ENCODE measurements at regions not wholly inside any gene's neighbourhood (a gene's known extent, or its start where the extent isn't known, plus 50 kb on each side); places are given as distances from the start of the nearest gene placed in this dataset.

GRCh38 chr4:145387079-145387478 lies 94.6 kb upstream of the SMAD1 start:
- no peak for DNase-seq
- Histone ChIP-seq H3K27ac (no peak overlapping the region), H3K36me3 (ENCODE audit: low read depth, missing control alignments) (no peaks in the 10 kb centered on the region), H3K27me3 (no peaks in the 10 kb centered on the region), H3K4me1 (no peaks in the 10 kb centered on the region), H3K4me3 (no peak overlapping the region), H3K9me3 (no peaks in the 10 kb centered on the region)
- TF ChIP-seq POLR2A (IDR thresholded peaks at IDR 0.05) (no peak), CTCF (IDR thresholded peaks at IDR 0.05) (no peak)
- intact Hi-C loops (cut with DNase I; ENCODE audit: low total_unique reads) = no loop called here
- 84 to 86% methylated on average over 3 of the region's 3 CpGs for WGBS, 2 donors

GRCh38 chr4:145381163-145381562 lies 100.5 kb upstream of the SMAD1 start:
- Histone ChIP-seq H3K4me1 (no peaks in the 10 kb centered on the region), H3K9me3 (no peaks in the 10 kb centered on the region), H3K36me3 (ENCODE audit: low read depth, missing control alignments) (no peaks in the 10 kb centered on the region), H3K27ac (no peak overlapping the region), H3K4me3 (no peak overlapping the region), H3K27me3 (no peaks in the 10 kb centered on the region)
- no peak for DNase-seq
- TF ChIP-seq CTCF (IDR thresholded peaks at IDR 0.05) = no peak
- no peak for TF ChIP-seq POLR2A (IDR thresholded peaks at IDR 0.05)
- WGBS, 2 donors = 84 to 93% methylated on average over 1 of the region's 1 CpG
- intact Hi-C loops (cut with DNase I; ENCODE audit: low total_unique reads) = no loop called here

GRCh38 chr4:145380123-145380522 lies 101.5 kb upstream of the SMAD1 start:
- no peak for DNase-seq
- H3K9me3 ChIP-seq = no peaks in the 10 kb centered on the region
- no peaks in the 10 kb centered on the region for H3K27me3 ChIP-seq
- H3K4me1 ChIP-seq = no peaks in the 10 kb centered on the region
- no peaks in the 10 kb centered on the region for H3K36me3 ChIP-seq (ENCODE audit: low read depth, missing control alignments)
- no peak overlapping the region for H3K4me3 ChIP-seq
- no peak overlapping the region for H3K27ac ChIP-seq
- intact Hi-C loops (cut with DNase I; ENCODE audit: low total_unique reads) = no loop called here
- TF ChIP-seq POLR2A (IDR thresholded peaks at IDR 0.05) (no peak), CTCF (IDR thresholded peaks at IDR 0.05) (no peak)

GRCh38 chr4:145375416-145375815 lies 106.2 kb upstream of the SMAD1 start:
- intact Hi-C loops (cut with DNase I; ENCODE audit: low total_unique reads) = no loop called here
- no peak for DNase-seq
- TF ChIP-seq CTCF (IDR thresholded peaks at IDR 0.05) (no peak), POLR2A (IDR thresholded peaks at IDR 0.05) (no peak)
- 44 to 66% methylated on average over 20 of the region's 20 CpGs for WGBS, 2 donors
- H3K36me3 ChIP-seq (ENCODE audit: low read depth, missing control alignments) = no peaks in the 10 kb centered on the region
- H3K27me3 ChIP-seq = no peaks in the 10 kb centered on the region
- H3K4me3 ChIP-seq = peak overlapping the region in 1 of 2 donors; percentile 9
- H3K4me1 ChIP-seq = no peaks in the 10 kb centered on the region
- no peaks in the 10 kb centered on the region for H3K9me3 ChIP-seq
- H3K27ac ChIP-seq = no peak overlapping the region

- Histone ChIP-seq H3K27ac (no peak overlapping the region), H3K9me3 (no peaks in the 10 kb centered on the region), H3K4me3 (no peak overlapping the region), H3K36me3 (ENCODE audit: low read depth, missing control alignments) (no peaks in the 10 kb centered on the region), H3K27me3 (no peaks in the 10 kb centered on the region), H3K4me1 (no peaks in the 10 kb centered on the region)
- intact Hi-C loops (cut with DNase I; ENCODE audit: low total_unique reads) = no loop called here
- TF ChIP-seq CTCF (IDR thresholded peaks at IDR 0.05) (no peak), POLR2A (IDR thresholded peaks at IDR 0.05) (no peak)
- WGBS, 2 donors = 77% methylated on average over 4 of the region's 4 CpGs
- no peak for DNase-seq
Observed at GRCh38 chr4:145352438-145353145, 129.1 kb upstream of the SMAD1 start.
